CD4-positive, CD25-positive, alpha-beta regulatory T cell (primary cell): ENCODE measurements at regions not wholly inside any gene's neighbourhood (a gene's known extent, or its start where the extent isn't known, plus 50 kb on each side); places are given as distances from the start of the nearest gene placed in this dataset.
"Not testable (repeated sequence)": the region's sequence is repeated elsewhere in the genome, so short reads cannot be mapped to it uniquely, and the experiment has no call there.

Experiments used
- ATAC-seq, 2 donors: fragments of 150-1000 bp; cut with Tn5 transposase; one replicate each; pipeline ENCODE4 v1.10.0; 2021; ENCODE audit warnings: low read depth in 2 of 2, moderate number of reproducible peaks in 2 of 2, moderate library complexity in 1 of 2
- DNase-seq, 3 donors: peaks; one replicate each; pipeline versions ENCODE4 v3.0.0 to v3.0.0-alpha.2; 2012 to 2022; ENCODE audit warnings: mixed read lengths in 1 of 3
- H3K27ac ChIP-seq: one replicate; pipeline ENCODE4 v1.7.0; 2013; ENCODE audit warnings: mild to moderate bottlenecking, low read length; ENCODE audit not compliant: insufficient read depth, poor library complexity, severe bottlenecking
- H3K27me3 ChIP-seq: one replicate; pipeline ENCODE4 v1.7.0; 2013; ENCODE audit warnings: low read length; ENCODE audit not compliant: control insufficient read depth, insufficient read depth
- H3K36me3 ChIP-seq: one replicate; pipeline ENCODE4 v1.7.0; 2013; ENCODE audit warnings: mild to moderate bottlenecking, low read length, moderate library complexity; ENCODE audit not compliant: control insufficient read depth, insufficient read depth
- H3K4me1 ChIP-seq: 2 replicates; pipeline ENCODE4 v1.7.0; 2013; ENCODE audit warnings: mild to moderate bottlenecking, low read length; ENCODE audit not compliant: insufficient read depth, control insufficient read depth, poor library complexity, severe bottlenecking
- H3K4me3 ChIP-seq: one replicate; pipeline ENCODE4 v1.7.0; 2013; ENCODE audit warnings: low read depth, mild to moderate bottlenecking, low read length, moderate library complexity
- H3K9me3 ChIP-seq, 2 experiments: 1 replicate in 1 of 2; 2 replicates in 1 of 2; pipeline ENCODE4 v1.7.0; 2013; ENCODE audit warnings: low read length in 2 of 2, mild to moderate bottlenecking in 1 of 2, moderate library complexity in 1 of 2; ENCODE audit not compliant: control insufficient read depth in 2 of 2
- H3K27ac Mint-ChIP-seq, 3 donors: one replicate each; pipeline ENCODE4 v1.8.0; 2020 to 2022; ENCODE audit warnings: mild to moderate bottlenecking in 3 of 3, mixed read lengths in 3 of 3, moderate library complexity in 2 of 3
- H3K27me3 Mint-ChIP-seq: one replicate; pipeline ENCODE4 v1.8.0; 2022; ENCODE audit warnings: mild to moderate bottlenecking, mixed read lengths
- H3K36me3 Mint-ChIP-seq: one replicate; pipeline ENCODE4 v1.8.0; 2020; ENCODE audit warnings: mixed read lengths
- H3K4me1 Mint-ChIP-seq, 4 donors: one replicate each; pipeline ENCODE4 v1.8.0; 2020 to 2022; ENCODE audit warnings: mixed read lengths in 4 of 4, mild to moderate bottlenecking in 1 of 4
- H3K4me3 Mint-ChIP-seq, 4 donors: one replicate each; pipeline ENCODE4 v1.8.0; 2020 to 2022; ENCODE audit warnings: mild to moderate bottlenecking in 4 of 4, mixed read lengths in 4 of 4, moderate library complexity in 3 of 4
- H3K9me3 Mint-ChIP-seq, 7 donors: one replicate each; pipeline ENCODE4 v1.8.0; 2020 to 2022; ENCODE audit warnings: mixed read lengths in 7 of 7, mild to moderate bottlenecking in 3 of 7, moderate library complexity in 2 of 7

DNA sequence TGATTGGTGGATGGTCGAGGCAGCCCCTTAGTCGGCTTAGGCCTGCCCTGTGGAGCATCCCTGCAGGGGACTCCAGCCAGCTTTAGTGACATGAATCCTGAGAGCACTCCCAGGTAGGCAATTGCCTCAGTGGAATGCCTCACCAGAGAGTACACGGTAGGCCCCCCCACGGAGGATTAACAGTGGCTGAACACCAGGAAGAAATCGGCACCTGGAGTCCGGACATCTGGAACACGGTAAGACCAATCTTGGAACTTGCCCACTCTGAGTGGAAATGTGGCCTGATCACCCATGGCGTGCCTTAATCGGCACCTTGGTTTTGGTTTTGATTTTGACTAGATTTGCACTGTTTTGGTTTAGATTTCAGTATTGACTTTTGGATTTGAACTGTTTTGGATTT lies 326.2 kb upstream of the NCKAP5 start:
- H3K27me3 Mint-ChIP-seq, result peaks cover 13% of the 10 kb centered on the region
- H3K27ac Mint-ChIP-seq, result no peak overlapping the region
- no peaks in the 10 kb centered on the region for H3K4me1 Mint-ChIP-seq
- Histone ChIP-seq H3K4me3 (no peak overlapping the region), H3K27me3 (no peaks in the 10 kb centered on the region), H3K36me3 (no peaks in the 10 kb centered on the region), H3K9me3 (no peaks in the 10 kb centered on the region), H3K27ac (no peak overlapping the region), H3K4me1 (no peaks in the 10 kb centered on the region)
- H3K9me3 Mint-ChIP-seq, result peaks cover 0 to 1% (median 0%) of the 10 kb centered on the region in 7 donors
- no peaks in the 10 kb centered on the region for H3K36me3 Mint-ChIP-seq
- ATAC-seq (no peak), DNase-seq (no peak)
- no peak overlapping the region for H3K4me3 Mint-ChIP-seq

DNA sequence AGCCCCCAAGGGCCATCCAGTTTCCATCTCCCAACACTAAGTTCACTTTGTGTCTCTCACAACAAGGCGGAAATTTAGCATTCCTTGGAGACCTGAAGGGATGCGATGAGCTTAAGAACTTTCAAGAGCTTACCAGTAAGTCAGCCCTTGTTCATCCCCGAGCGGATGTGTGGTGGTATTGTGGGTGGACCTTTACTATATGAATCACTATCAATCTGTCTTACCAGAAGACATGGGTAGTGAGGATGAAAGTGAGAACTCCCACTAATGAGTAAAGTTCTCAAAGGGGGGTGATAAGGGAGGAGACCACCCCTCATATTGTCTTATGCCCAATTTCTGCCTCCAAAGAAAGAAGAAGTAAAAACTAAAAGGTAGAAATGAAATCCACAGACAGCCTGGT lies 329.6 kb upstream of the NCKAP5 start:
- H3K27ac ChIP-seq, H3K27me3 ChIP-seq, H3K4me1 ChIP-seq, H3K36me3 ChIP-seq, DNase-seq, H3K36me3 Mint-ChIP-seq, H3K4me3 ChIP-seq, H3K27me3 Mint-ChIP-seq, H3K9me3 ChIP-seq, H3K27ac Mint-ChIP-seq, H3K4me1 Mint-ChIP-seq, H3K9me3 Mint-ChIP-seq, H3K4me3 Mint-ChIP-seq, ATAC-seq: not testable (repeated sequence)

DNA sequence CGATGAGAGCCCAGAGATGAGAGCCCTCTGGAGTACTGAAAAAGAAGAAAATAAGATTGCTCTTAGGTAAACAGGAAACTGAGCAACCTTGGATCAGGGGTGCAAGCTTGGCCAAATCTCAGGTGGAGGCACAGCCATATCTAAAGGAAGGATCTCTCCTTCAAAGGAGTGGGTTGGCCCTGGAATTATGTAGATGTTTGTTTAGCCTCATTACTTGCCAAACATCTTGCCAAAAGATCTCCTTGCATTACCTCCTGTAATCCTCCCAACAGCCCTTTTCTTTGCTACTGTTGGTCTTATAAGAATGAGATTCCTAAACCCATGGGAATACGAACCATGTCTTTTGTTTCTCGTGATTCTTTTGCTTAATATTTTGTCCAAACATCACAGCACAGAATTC lies 332.6 kb upstream of the NCKAP5 start:
- no peak overlapping the region for H3K4me3 Mint-ChIP-seq
- H3K36me3 Mint-ChIP-seq, result no peaks in the 10 kb centered on the region
- no peaks in the 10 kb centered on the region for H3K4me1 ChIP-seq
- H3K27me3 ChIP-seq, result peaks cover 4% of the 10 kb centered on the region
- peaks cover 19% of the 10 kb centered on the region for H3K27me3 Mint-ChIP-seq
- no peak overlapping the region for H3K27ac Mint-ChIP-seq
- peaks cover 0 to 4% (median 0%) of the 10 kb centered on the region in 7 donors for H3K9me3 Mint-ChIP-seq
- no peaks in the 10 kb centered on the region for H3K36me3 ChIP-seq
- no peaks in the 10 kb centered on the region for H3K9me3 ChIP-seq
- no peak overlapping the region for H3K27ac ChIP-seq
- no peaks in the 10 kb centered on the region for H3K4me1 Mint-ChIP-seq
- ATAC-seq, result no peak
- H3K4me3 ChIP-seq, result no peak overlapping the region
- DNase-seq, result no peak

- no peak overlapping the region for H3K27ac ChIP-seq
- no peak overlapping the region for H3K4me3 ChIP-seq
- Mint-ChIP-seq H3K27me3 (peaks cover 9% of the 10 kb centered on the region), H3K9me3 (peaks cover 0 to 11% (median 2%) of the 10 kb centered on the region in 7 donors), H3K4me1 (no peaks in the 10 kb centered on the region), H3K27ac (no peak overlapping the region), H3K4me3 (no peak overlapping the region), H3K36me3 (no peaks in the 10 kb centered on the region)
- no peaks in the 10 kb centered on the region for H3K9me3 ChIP-seq
- peaks cover 2% of the 10 kb centered on the region for H3K27me3 ChIP-seq
- DNase-seq (no peak), ATAC-seq (no peak)
- H3K36me3 ChIP-seq, result no peaks in the 10 kb centered on the region
- no peaks in the 10 kb centered on the region for H3K4me1 ChIP-seq
Measured at GRCh38 chr2:133906396-133906795, 338.1 kb upstream of the NCKAP5 start.

DNA sequence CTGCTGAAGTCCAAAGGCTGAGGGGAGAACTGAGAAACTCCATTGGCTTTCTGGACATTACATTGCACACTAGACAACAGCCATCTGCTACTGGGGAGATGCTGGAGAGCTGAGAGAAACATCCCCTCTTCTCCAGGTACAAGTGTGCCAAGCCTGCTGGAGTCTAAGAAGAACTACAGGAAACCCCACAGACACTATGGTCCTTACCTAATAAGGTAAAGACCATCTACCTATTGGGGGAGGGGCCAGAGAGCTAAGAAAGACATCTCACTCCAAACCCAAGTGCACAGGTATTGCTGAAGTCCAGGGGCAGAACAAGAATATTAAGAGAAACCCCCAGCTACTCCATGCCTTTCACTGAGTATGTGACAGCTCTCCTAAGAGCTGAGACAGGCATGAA lies 338.7 kb upstream of the NCKAP5 start:
- peaks cover 9% of the 10 kb centered on the region for H3K27me3 Mint-ChIP-seq
- H3K4me1 Mint-ChIP-seq, result no peaks in the 10 kb centered on the region
- H3K9me3 Mint-ChIP-seq, result peaks cover 0 to 11% (median 2%) of the 10 kb centered on the region in 7 donors
- H3K36me3 Mint-ChIP-seq, result no peaks in the 10 kb centered on the region
- H3K4me3 ChIP-seq, result no peak overlapping the region
- no peaks in the 10 kb centered on the region for H3K36me3 ChIP-seq
- H3K4me1 ChIP-seq, result no peaks in the 10 kb centered on the region
- DNase-seq (no peak), ATAC-seq (no peak)
- no peak overlapping the region for H3K4me3 Mint-ChIP-seq
- H3K27ac Mint-ChIP-seq, result no peak overlapping the region
- no peak overlapping the region for H3K27ac ChIP-seq
- H3K27me3 ChIP-seq, result peaks cover 2% of the 10 kb centered on the region
- H3K9me3 ChIP-seq, result no peaks in the 10 kb centered on the region

- Histone ChIP-seq H3K27ac (no peak overlapping the region), H3K4me3 (no peak overlapping the region), H3K27me3 (peaks cover 2% of the 10 kb centered on the region), H3K9me3 (no peaks in the 10 kb centered on the region), H3K36me3 (no peaks in the 10 kb centered on the region), H3K4me1 (no peaks in the 10 kb centered on the region)
- H3K9me3 Mint-ChIP-seq, result peaks cover 0 to 8% (median 2%) of the 10 kb centered on the region in 7 donors
- H3K27me3 Mint-ChIP-seq, result peaks cover 7% of the 10 kb centered on the region
- H3K4me1 Mint-ChIP-seq, result no peaks in the 10 kb centered on the region
- H3K36me3 Mint-ChIP-seq, result no peaks in the 10 kb centered on the region
- no peak overlapping the region for H3K27ac Mint-ChIP-seq
- ATAC-seq (no peak), DNase-seq (no peak)
- H3K4me3 Mint-ChIP-seq, result no peak overlapping the region
Measured at GRCh38 chr2:133908171-133908570, 339.9 kb upstream of the NCKAP5 start.

DNA sequence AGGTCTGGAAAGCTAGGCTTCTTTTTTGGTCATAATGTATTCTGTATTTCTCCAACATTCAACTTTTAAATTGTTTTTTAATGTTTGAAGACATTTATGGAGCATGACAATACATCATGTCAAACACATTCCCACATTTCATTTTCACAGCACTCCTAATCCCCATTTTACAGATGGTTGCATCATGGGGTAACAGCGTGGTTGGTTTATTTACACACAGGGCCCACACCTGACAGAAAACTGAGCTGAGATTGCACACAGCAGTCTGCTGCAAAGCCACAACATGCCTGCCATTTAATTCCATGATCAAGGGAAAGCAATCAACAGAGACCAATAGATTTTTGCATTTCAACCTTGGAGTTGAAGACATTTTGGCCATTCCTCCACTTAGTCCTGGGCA lies 335.7 kb upstream of the MGAT5 start:
- no peaks in the 10 kb centered on the region for H3K27me3 ChIP-seq
- H3K27me3 Mint-ChIP-seq, result no peaks in the 10 kb centered on the region
- no peak for DNase-seq
- no peaks in the 10 kb centered on the region for H3K9me3 ChIP-seq
- no peak overlapping the region for H3K4me3 ChIP-seq
- H3K4me3 Mint-ChIP-seq, result no peak overlapping the region
- H3K4me1 Mint-ChIP-seq, result no peaks in the 10 kb centered on the region
- H3K27ac Mint-ChIP-seq, result no peak overlapping the region
- no peaks in the 10 kb centered on the region for H3K36me3 ChIP-seq
- ATAC-seq, result no peak
- no peaks in the 10 kb centered on the region for H3K4me1 ChIP-seq
- peaks cover 0 to 4% (median 0%) of the 10 kb centered on the region in 7 donors for H3K9me3 Mint-ChIP-seq
- no peak overlapping the region for H3K27ac ChIP-seq
- no peaks in the 10 kb centered on the region for H3K36me3 Mint-ChIP-seq

GRCh38 chr2:133919285-133919684 lies 334.6 kb upstream of the MGAT5 start:
- Histone ChIP-seq H3K9me3 (no peaks in the 10 kb centered on the region), H3K27ac (no peak overlapping the region), H3K27me3 (peaks cover 5% of the 10 kb centered on the region), H3K36me3 (no peaks in the 10 kb centered on the region), H3K4me1 (no peaks in the 10 kb centered on the region), H3K4me3 (no peak overlapping the region)
- Mint-ChIP-seq H3K27ac (no peak overlapping the region), H3K36me3 (no peaks in the 10 kb centered on the region), H3K4me1 (no peaks in the 10 kb centered on the region), H3K9me3 (peaks cover 0 to 4% (median 0%) of the 10 kb centered on the region in 7 donors), H3K4me3 (no peak overlapping the region), H3K27me3 (no peaks in the 10 kb centered on the region)
- DNase-seq (no peak), ATAC-seq (no peak)
